Stimulated activated CD8-positive, alpha-beta memory T cell treated with anti-CD3 and anti-CD28 coated beads, Interleukin-4, amount 100 ng/mL, for 48 hours (primary cell): ENCODE measurements at regions not wholly inside any gene's neighbourhood (a gene's known extent, or its start where the extent isn't known, plus 50 kb on each side); places are given as distances from the start of the nearest gene placed in this dataset.
"Not testable (repeated sequence)": the region's sequence is repeated elsewhere in the genome, so short reads cannot be mapped to it uniquely, and the experiment has no call there.

ENCODE experiments used
- DNase-seq: peaks from one replicate; pipeline ENCODE4 v3.0.0-alpha.2; 2020

- DNase-seq: no peak
Observed at GRCh38 chr6:103113416-103113815, 1719.9 kb downstream of the GRIK2 start.

- DNase-seq: no peak
Observed at GRCh38 chr6:103107985-103108384, 1714.5 kb downstream of the GRIK2 start.

- no peak for DNase-seq
Observed at GRCh38 chr6:103105686-103106085, 1712.2 kb downstream of the GRIK2 start.

GRCh38 chr6:103101267-103101666 is 1707.8 kb downstream of the GRIK2 start:
- no peak for DNase-seq

GRCh38 chr6:103092414-103092813 is 1698.9 kb downstream of the GRIK2 start:
- DNase-seq: not testable (repeated sequence)

- DNase-seq: no peak
Observed at GRCh38 chr6:103085801-103086200, 1692.3 kb downstream of the GRIK2 start.

GRCh38 chr6:103081876-103082630 is 1688.5 kb downstream of the GRIK2 start:
- DNase-seq: no peak

GRCh38 chr6:103081126-103081525 is 1687.6 kb downstream of the GRIK2 start:
- no peak for DNase-seq

- DNase-seq: no peak
Observed at GRCh38 chr6:103080497-103080896, 1687.0 kb downstream of the GRIK2 start.

- no peak for DNase-seq
Observed at GRCh38 chr6:103079867-103080266, 1686.4 kb downstream of the GRIK2 start.

- no peak for DNase-seq
Observed at GRCh38 chr6:103062136-103062535, 1668.6 kb downstream of the GRIK2 start.

GRCh38 chr6:103047567-103047966 is 1654.1 kb downstream of the GRIK2 start:
- DNase-seq: no peak

GRCh38 chr6:103042336-103042735 is 1648.8 kb downstream of the GRIK2 start:
- DNase-seq: no peak

- no peak for DNase-seq
Observed at GRCh38 chr6:103036846-103037245, 1643.3 kb downstream of the GRIK2 start.

- no peak for DNase-seq
Observed at GRCh38 chr6:103027271-103027931, 1633.9 kb downstream of the GRIK2 start.

- no peak for DNase-seq
Observed at GRCh38 chr6:103018426-103018825, 1624.9 kb downstream of the GRIK2 start.

GRCh38 chr6:103017878-103018277 is 1624.4 kb downstream of the GRIK2 start:
- no peak for DNase-seq

GRCh38 chr6:103011605-103012004 is 1618.1 kb downstream of the GRIK2 start:
- DNase-seq: no peak

- DNase-seq: no peak
Observed at GRCh38 chr6:103002282-103002681, 1608.8 kb downstream of the GRIK2 start.

- no peak for DNase-seq
Observed at GRCh38 chr6:103001724-103002123, 1608.2 kb downstream of the GRIK2 start.

- no peak for DNase-seq
Observed at GRCh38 chr6:103000688-103001087, 1607.2 kb downstream of the GRIK2 start.

GRCh38 chr6:102995491-102995890 is 1602.0 kb downstream of the GRIK2 start:
- no peak for DNase-seq

- DNase-seq: no peak
Observed at GRCh38 chr6:102994866-102995265, 1601.4 kb downstream of the GRIK2 start.

GRCh38 chr6:102986086-102986485 is 1592.6 kb downstream of the GRIK2 start:
- DNase-seq: no peak

GRCh38 chr6:102984357-102984756 is 1590.8 kb downstream of the GRIK2 start:
- no peak for DNase-seq
